ENCODE measurements at regions not wholly inside any gene's neighbourhood (a gene's known extent, or its start where the extent isn't known, plus 50 kb on each side); places are given as distances from the start of the nearest gene placed in this dataset.

- no peak for TF ChIP-seq POLR2AphosphoS5 (IDR thresholded peaks at IDR 0.05; ENCODE audit: low read depth, low read length)
- TF ChIP-seq REST (IDR thresholded peaks at IDR 0.05; ENCODE audit: insufficient read depth in 1 of 2, low read depth in 2 of 2, low read length in 2 of 2) = no peak
- TF ChIP-seq SIN3A (IDR thresholded peaks at IDR 0.05; ENCODE audit: borderline replicate concordance, insufficient read depth, low read length) = no peak
- no peak for TF ChIP-seq FOXP2 (optimal IDR thresholded peaks at IDR 0.05; ENCODE audit: borderline replicate concordance, extremely low read depth, extremely low read length, insufficient read depth)
- no peak for TF ChIP-seq TAF1 (IDR thresholded peaks at IDR 0.05; ENCODE audit: borderline replicate concordance, insufficient read depth, low read length)
These were observed 149.1 kb upstream of the CELF4 start for GRCh38 chr18:37714691-37715090.

Measured in PFSK-1 (cell line).